Activated effector memory CD4-positive, alpha-beta T cell treated with anti-CD3 and anti-CD28 coated beads, Interleukin-2, amount 50 U/mL, for 16 hours (primary cell): ENCODE measurements at regions not wholly inside any gene's neighbourhood (a gene's known extent, or its start where the extent isn't known, plus 50 kb on each side); places are given as distances from the start of the nearest gene placed in this dataset.

Experiments
- DNase-seq: peaks from one replicate; pipeline ENCODE4 v3.0.0-alpha.2; 2020

DNA sequence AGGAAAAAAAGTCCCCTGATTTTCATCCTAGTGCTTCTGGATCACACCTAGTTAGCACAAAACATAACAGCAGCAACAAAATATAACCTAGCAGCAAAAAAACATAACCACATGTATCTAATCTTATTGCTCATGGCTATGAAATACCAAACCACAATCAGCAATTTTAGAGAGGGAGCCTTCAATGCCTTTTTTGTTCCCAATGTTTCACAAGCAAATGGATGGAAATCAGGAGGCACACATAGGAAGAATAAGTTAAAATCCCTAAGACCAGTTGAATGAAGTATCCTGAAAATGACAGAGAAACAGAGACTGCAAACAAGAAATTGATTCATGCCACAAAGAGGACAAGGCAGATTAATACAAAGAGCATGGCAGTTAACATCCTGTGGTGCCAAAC is 361.6 kb downstream of the GPM6A start:
- no peak for DNase-seq

DNA sequence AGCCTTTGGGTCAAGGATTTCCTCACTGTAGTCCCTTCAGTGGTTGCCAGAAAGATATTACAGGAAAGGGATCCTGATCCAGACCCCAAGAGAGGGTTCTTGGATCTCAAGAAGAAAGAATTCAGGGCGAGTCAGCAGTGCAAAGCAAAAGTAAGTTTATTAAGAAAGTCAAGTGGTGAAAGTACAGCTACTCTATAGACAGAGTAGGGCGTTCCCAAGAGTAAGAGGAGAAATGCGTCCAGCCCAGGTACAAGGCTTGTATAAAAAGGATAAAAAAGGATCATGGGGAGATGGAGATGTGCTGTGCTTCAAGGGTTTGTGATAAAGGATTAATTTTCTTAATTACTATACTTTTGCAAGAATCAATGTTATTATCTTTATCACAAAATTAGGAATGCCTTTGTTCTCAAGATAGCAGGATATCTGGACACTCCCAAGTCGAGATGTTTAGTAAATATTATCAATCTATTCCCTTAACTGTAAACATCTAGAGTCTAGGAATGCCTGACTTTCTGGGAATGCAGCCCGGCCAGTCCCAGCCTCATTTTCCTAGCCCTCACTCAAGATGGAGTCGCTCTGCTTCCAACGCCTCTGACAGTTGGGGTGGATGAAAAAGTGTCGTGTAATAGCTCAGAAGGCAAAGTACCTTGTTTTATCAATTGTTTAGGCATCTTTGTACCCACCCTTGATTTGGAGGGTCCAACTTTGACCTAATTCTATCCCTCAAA is 360.7 kb downstream of the GPM6A start:
- DNase-seq = no peak

DNA sequence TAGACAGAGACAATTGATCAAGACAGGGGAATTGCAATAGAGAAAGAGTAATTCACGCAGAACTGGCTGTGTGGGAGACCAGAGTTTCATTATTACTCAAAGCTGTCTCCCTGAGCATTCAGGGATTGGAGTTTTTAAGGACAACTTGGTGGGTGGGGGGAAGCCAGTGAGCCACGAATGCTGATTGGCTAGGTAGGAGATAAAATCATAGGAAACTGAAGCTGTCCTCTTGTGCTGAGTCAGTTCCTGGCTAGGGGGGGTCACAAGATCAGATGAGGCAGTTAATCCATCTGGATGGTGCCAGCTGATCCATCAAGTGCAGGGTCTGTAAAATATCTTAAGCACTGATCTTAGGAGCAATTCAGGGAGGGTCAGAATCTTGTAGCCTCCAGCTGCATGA is 358.6 kb downstream of the GPM6A start:
- no peak for DNase-seq

- no peak for DNase-seq
These were observed 355.9 kb downstream of the GPM6A start for GRCh38 chr4:175456131-175456530.

DNA sequence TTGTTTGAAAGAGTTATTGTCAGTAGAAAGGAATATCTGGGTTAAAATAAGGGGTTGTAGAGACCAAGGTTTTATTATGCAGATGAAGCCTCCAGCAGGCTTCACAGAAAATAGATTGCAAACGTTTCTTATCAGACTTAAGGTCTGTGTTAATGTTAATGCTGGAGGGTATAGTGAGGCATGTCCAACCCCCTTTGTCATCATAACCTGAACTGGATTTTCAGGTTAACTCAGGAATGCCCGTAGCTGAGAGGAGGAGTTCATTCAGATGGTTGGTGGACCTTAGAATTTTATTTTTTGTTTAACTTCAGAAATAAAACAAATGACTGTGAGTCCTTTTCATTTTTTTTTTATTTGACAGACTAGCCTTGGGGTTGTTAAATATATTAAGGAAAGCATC is 354.1 kb downstream of the GPM6A start:
- no peak for DNase-seq

DNA sequence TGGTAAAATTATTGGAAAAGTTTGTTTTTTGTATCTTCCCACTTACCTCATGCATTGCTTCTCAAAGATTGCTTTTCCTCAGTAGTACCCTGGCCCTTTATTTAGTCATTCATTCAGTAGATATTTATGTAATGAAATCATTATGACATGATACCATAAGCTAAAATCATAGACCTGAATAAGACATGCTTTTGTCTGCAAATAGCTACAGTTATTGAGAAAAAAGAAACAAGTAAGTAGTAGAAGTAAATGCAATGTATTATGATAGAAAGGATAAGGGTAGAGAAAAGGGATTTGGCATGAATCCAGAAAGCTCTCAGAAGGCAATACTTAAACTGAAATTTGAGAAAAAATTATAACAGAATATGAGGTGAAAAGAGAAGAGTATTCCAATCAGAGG is 352.5 kb downstream of the GPM6A start:
- DNase-seq = no peak

GRCh38 chr4:175460414-175460813 is 351.6 kb downstream of the GPM6A start:
- DNase-seq = no peak

- no peak for DNase-seq
These were observed 342.6 kb downstream of the GPM6A start for GRCh38 chr4:175469514-175469913.

- no peak for DNase-seq
These were observed 341.9 kb downstream of the GPM6A start for GRCh38 chr4:175470131-175470530.

DNA sequence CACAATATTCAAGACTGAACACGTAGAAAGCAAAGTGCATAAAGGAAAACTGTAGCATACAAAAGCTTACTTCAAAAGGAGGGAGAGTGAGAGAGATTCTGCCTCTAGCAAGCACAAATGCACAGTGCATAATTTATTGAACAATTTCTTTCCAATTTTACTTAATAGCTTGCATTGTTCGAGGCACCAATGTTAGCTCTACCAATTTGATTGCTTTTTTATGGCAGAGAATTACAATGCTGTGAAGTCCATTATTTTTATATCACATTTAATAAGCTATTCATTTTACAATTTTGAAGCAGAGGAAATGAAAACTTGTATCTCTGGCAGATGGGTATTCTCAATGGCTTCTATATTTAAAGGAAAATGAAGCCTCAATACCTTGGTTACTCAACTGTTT is 331.7 kb downstream of the GPM6A start:
- no peak for DNase-seq

GRCh38 chr4:175499735-175500352 is 312.2 kb downstream of the GPM6A start:
- DNase-seq = no peak

DNA sequence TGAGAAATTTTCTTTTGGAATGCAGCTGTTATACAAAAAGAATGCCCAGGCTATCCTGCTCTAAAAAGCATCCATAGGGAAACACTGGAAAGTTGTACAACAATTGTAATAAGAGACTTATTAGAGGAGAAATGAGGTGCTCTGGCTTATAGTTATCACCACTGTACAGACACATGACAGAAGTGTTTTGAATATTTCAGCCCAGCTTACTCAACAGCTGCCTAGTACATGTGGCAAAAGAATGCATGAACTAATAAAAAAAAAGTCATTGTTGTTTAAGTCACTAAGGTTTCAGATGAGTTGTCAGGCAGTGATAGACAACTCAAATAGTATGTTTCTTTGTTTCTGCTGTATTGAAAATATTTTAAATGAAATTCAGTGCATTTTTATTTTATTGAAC is 307.7 kb downstream of the GPM6A start:
- DNase-seq = no peak

DNA sequence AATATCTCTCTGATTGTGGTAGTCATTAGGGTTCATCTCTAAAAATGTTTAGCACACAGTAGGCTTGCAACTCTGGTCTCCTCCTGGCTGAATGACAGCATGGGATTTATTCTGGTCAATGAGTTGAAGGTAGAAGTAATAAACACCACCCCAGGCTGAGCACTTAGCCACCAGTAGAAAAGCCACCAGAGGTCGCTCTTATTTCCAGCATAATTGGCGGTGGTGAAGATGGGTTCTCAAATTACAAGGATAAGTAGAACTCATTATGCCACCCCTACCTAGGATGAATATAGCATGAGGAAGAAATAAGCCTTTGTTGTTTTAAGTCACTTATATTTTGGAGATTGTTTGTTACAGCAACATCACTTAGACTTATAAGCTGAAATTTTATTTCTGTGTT is 302.7 kb downstream of the GPM6A start:
- no peak for DNase-seq

DNA sequence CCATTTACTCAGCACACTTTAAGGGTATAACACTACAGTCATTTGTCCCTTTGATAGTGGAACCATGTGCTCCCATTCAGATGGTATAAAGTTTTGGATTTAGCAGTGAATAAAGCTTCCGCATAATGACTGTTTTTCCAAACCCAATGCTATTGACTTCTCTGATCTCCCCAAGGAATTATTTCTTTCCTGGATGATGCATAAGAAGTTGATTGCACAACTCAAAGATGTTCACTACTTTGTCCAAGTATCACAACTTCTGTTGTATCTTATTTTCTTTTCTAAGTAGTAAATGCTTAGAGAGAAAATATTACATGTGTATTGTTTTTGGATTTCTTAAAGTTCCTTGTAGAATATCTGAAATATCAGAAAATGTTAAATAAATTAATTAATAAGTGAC is 300.2 kb downstream of the GPM6A start:
- no peak for DNase-seq

DNA sequence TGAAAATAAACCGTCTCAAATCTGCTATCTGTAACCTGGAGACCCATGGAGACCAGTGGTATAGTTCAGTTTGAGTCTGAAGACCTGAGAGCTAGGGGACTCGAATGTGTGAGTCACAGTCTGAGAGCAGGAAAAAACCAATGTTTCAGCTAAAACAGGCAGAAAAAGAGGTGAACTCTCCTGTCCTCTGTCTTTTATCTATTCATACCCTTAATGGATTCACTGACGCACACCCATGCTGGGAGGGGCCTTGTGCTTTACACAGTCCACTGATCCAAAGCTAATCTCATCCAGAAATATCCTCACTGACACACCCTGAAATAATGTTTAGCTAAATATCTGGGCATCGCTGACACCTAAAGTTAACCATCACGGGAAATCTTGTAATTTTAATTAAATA is 297.9 kb downstream of the GPM6A start:
- no peak for DNase-seq

- DNase-seq = no peak
These were observed 281.4 kb downstream of the GPM6A start for GRCh38 chr4:175530655-175531054.

DNA sequence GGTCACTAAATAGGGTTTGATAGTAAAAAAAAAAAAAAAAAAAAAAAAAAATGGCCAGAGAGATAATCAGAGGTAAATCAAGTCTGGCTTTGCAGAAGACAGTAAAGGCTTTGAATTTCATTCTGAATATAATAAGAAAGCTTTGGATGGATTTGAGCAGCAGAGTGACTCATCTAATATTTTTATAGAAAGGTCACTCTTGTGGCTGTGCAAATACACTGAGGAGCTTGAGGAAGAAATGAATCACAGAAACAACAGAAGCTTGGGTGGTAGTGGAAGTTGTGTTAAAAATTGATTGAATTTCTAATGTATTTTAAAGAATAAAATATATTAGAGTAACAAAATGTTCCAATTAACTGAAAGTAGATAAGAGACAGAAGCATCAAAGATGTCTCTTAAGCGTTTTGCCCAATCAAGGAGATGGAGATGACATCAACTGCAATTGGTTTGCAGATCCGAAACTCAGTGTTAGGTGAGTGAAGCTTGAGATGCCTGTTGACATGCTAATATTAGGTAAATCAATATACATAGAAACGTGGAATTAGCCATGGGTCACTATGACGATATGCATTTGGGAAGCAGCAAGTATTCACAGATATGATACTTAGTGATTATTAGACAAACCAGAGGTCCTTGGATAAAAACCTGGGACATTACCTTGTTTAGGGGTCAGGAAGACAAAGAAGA is 280.5 kb downstream of the GPM6A start:
- DNase-seq = no peak

DNA sequence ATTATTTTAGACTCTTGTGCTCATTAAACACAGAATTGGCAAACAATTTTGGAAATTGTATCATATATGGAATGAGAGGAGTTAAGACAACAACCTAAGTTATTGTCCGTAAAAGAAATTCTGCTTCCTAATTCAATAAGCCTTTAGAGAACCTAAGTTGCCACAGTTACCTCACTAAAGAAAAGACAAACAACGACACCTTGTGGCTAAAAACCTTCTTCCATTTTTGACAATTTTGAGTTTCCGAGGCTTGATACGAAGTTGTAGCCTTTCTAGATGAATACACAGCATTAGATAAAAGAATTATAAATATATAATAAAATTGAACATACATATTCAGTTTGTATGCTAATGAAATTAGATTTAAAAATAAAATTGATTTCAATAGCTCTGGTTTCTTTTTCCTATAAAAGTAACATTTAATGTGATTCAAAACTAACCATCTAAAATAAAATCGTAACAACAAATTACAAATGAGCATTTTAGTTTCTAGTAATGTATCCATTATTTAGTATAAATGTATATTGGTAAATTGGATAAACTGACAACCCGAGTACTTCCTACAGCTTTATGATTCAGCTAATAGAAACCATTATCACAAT is 275.1 kb downstream of the GPM6A start:
- DNase-seq = no peak

DNA sequence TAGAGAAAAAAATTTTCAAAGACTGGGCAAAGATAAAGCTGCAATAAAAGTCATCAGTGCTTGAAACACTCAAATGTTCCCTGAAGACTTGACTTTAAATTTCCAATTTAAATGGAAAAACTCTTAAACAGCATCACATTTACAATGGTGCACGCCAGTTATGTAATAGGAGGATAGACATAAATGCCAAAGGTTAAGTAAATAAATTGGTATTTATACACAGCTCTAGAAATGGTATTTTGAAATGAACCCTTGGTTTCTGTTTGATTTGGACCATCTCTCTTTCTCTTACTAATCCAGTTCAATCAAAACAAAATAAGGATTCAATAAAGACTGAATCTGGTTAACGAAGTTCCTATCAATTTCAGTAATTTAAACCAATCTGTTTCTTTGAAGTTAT is 272.6 kb downstream of the GPM6A start:
- DNase-seq = no peak

DNA sequence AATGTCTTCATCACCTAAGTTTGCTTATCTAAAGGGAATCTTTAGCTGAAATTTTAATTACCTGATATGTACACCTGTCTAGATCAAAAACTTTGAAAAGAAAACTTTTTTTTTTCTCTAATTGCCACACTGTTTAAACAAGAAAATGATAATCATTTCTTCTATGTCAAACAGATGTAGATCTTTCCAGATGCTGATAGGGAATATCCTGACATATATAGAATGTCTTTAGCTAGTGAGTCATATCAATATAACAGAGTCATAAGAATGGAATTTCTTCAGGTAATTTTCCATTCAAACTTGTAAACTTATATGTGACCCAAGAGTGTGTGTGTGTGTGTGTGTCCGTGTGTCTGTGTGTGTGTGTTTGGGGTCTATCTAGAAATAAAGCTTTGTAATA is 271.9 kb downstream of the GPM6A start:
- DNase-seq = no peak

DNA sequence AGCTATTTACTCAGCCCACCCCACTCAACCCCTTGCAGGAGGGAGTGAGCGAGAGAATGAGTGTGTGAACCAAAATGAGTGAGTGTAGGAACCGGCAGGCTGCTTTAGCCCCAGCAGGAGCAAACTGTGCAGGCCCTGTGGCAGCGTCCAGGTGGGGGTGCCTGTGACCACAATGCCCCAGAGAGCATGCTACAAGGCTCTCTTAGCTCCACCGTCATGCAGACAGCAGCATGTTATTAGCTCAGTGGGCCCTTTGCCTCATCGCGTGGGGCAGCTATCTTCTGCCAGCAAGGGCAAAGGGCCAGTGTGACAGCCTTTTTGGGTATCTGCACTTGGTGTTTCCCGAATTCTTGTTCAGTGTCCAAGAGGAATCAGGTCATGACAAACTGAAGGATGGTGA is 271.3 kb downstream of the GPM6A start:
- DNase-seq = peak; percentile 57

DNA sequence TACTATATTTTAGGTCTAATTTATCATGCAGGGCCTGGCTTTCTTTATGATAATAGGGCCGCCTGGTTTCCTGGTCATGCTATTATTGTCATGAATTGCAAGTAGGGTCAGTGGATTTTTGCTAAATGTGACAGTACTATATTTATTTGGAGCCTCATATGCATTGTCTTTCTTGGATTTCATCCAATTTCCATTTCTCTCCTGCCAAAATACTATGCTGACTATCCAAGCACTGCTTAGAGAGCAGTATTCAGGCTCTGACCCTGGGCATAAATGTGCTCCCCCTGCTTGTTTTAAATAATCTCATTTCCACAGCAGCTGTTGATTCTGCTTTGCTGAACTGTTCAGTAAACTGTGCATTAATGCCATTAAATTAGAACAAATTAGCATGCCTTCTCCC is 269.3 kb downstream of the GPM6A start:
- no peak for DNase-seq

DNA sequence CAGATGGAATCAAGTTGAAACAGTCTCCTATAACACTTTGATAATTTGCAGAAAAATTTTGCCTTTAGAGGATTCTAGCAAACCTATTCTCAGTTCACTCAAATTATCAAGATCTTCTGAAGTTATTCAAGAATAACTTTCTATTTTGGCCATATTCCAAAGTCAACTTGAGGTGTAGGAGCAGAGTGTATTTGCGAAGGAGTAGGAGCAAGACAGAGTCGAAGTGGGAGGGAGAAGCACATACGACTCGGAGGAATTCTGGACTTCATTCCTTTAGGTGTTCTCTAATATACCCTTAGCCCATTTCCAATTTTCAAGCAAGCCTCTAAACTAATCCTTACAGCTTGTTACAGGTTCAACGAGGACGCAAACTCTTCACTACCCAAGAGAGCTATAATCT is 252.9 kb downstream of the GPM6A start:
- DNase-seq = no peak

GRCh38 chr4:175559526-175559925 is 252.5 kb downstream of the GPM6A start:
- no peak for DNase-seq
